ENCODE measurements at regions not wholly inside any gene's neighbourhood (a gene's known extent, or its start where the extent isn't known, plus 50 kb on each side); places are given as distances from the start of the nearest gene placed in this dataset.

DNA sequence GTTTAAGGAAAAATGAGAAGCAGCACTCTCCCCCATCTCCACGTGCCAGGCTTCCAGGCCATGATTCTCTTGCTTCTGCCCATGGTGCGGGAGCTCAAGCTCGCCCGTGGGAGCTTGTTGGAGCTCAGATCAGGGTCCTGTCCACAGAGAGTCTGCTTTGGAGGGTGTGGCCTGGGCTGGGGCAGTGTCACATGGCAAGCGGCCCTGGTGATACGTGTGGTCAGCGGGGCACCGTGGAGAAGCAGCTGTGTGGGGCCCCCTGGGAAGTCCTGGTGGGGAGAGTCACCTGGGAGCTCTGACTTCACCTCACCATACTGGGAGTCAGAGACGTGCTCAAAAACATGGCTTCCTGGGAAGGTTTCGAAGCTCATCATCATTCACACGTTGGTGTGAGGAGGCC is 275.3 kb downstream of the GADD45G start:
- no peak for DNase-seq (ENCODE audit: low read depth in 2 of 2)

DNA sequence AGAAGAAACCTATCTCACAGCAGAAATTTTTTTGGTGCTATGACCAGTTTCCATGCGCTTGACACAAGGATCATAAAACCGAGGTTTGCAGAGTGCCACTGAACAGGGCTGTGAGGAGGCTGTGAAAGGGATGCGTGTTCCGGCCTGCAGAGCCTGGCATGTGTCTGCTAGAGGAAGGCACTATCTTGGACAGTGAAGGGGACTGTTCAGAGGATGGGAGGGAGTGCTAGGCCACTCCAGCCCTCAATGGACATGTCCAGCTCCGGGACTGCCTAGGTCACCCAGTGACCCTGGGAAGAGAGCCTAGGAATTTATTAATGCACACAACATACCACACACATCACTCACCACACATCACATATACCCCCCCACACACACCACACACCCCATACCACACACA is 275.9 kb downstream of the GADD45G start:
- no peak for DNase-seq (ENCODE audit: low read depth in 2 of 2)

GRCh38 chr9:89881431-89881830 is 276.6 kb downstream of the GADD45G start:
- no peak for DNase-seq (ENCODE audit: low read depth in 2 of 2)

- no peak for DNase-seq (ENCODE audit: low read depth in 2 of 2)
These were observed 278.1 kb downstream of the GADD45G start for GRCh38 chr9:89882930-89883361.

DNA sequence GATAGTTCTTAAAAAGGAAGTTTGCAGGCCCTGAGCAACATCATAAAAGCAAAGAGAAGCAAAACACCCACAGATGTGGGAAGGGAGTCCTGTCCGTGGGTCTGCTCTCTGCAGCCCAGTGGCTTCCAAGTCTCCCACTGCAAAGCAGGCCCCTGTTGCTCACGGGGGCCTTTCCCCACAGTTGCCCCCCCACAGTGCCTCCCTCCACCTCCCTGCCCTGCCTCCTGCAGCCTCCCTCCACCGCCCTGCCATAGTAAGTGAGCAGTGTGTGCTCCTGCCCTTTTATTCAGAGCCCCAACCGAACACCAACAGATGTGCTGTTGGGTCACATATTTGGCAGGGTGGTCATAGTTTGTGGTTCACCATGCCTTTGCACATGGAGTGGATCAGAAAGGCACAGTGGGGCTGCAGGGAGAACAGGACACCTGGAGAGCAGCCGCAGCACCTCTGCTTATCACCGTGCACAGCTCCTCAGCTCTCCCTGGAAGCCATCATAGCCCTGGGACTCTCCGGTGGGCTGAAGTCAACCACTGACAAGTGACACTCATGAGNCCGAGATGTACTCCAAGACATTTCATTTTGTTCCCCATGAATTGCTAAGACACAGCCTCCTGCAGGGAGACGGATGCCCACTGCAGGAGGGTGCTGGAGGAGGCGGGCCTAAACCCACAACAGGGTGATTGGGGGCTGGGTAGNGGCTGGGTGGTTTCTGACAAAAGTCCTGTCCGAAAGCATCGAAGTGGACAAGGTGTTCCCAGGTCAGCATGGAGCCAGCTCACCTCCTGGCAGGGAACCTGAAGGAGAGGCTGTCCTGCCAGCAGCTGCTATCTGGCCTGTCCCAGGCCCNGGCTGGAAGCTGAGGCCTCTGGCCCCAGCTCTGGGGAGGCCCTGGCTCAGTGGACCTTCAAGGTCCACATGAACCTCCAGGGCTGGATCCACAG is 278.9 kb downstream of the GADD45G start:
- no peak for DNase-seq (ENCODE audit: low read depth in 2 of 2)

GRCh38 chr9:89884356-89885083 is 279.7 kb downstream of the GADD45G start:
- DNase-seq (ENCODE audit: low read depth in 2 of 2), result no peak

GRCh38 chr9:89885156-89885555 is 280.3 kb downstream of the GADD45G start:
- DNase-seq (ENCODE audit: low read depth in 2 of 2), result no peak

GRCh38 chr9:89886281-89886700 is 281.5 kb downstream of the GADD45G start:
- no peak for DNase-seq (ENCODE audit: low read depth in 2 of 2)

DNA sequence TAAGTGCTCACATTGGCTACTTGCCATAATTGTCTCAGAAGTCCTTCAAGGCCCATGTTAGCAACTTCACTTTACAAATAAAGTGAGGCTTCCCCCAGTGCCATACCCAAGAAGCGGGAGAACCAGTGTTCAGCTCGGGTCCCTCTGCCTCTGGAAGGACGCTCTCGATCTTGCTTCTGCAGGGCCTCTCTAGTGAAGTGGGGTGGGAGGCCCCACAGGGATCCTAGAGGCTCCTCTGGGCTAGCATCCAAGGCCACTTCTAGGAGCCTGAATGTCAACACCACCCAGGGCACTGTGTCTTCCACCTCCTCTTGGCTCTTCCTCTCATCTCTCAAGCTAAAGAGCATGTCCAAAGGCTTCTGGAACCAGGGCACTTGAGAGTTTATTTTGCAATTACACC is 282.5 kb downstream of the GADD45G start:
- no peak for DNase-seq (ENCODE audit: low read depth in 2 of 2)

DNA sequence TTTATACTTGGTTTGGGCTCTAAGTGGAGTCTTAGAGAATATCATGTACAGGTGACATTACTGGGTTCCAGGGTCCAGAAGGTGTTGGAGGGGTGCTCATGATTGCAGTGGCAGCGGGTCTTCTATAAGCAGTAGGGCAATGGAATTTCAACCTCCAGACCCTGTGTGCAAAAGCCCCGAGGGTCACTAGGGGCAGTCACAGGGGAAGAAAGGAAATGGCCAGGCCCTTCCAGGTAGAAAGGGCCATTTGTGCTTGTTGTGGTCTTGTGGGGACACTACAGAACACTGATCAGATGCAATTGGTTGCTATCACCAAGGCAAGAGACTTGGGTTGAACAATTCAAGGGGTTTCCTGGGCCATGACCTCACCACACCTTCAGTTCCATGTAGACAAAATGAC is 283.4 kb downstream of the GADD45G start:
- no peak for DNase-seq (ENCODE audit: low read depth in 2 of 2)

GRCh38 chr9:89888677-89889076 is 283.9 kb downstream of the GADD45G start:
- DNase-seq (ENCODE audit: low read depth in 2 of 2), result no peak

- no peak for DNase-seq (ENCODE audit: low read depth in 2 of 2)
These were observed 285.1 kb downstream of the GADD45G start for GRCh38 chr9:89889865-89890264.

- no peak for DNase-seq (ENCODE audit: low read depth in 2 of 2)
These were observed 285.6 kb downstream of the GADD45G start for GRCh38 chr9:89890326-89890980.

DNA sequence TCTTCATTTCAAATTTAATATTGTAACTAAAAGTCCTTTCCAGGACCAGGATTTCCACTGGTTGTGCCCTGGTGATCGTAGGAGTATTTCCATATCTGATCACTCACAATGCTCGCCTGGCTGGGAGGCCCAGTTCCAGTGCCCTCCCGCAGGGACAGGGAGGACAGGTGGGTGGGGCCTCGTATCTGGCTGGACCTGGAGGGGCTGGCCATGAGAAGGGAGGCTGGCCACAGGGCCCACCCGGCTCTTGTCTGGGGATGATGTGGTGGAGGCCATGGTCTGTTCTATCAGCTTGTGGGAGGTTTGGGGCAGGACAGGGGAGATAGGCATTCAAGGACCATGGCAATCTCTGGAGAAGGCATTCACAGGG is 286.4 kb downstream of the GADD45G start:
- DNase-seq (ENCODE audit: low read depth in 2 of 2), result no peak

DNA sequence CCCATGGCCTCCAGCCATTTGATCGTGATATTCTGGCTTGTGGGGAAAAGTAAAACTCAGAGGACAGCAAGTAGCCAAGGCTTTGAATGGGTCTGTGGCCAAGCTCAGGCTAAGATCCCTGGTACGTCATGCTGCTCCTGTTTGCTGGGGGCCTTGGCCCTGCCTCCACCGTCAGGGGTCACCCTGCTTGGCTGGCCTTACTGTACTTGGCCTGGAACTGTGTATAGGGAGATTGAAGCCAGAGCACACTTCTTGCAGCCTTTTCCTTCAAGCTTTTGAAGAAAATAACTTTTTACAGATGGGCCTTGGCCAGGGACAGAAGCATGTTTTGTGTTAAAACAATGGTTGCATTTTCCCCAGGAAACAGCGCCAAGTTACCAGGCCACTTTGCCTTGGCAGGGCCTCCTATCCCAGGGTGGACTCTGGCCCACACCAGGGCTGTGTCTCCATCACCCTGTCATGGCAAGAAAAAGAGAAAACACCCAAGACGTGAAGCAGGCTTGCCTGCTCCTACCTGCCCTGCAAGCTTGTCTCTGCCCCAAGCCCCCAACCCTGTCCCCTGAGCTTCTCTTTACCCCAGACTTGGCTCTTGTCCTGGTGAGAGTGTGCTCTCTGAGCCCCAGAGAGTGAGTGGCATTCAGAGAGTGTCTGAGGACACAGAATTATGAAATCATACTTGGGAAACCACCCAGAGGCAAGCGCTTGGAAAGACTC is 286.9 kb downstream of the GADD45G start:
- DNase-seq (ENCODE audit: low read depth in 2 of 2), result no peak

- DNase-seq (ENCODE audit: low read depth in 2 of 2), result no peak
These were observed 288.1 kb downstream of the GADD45G start for GRCh38 chr9:89892920-89893319.

GRCh38 chr9:89893886-89894285 is 289.1 kb downstream of the GADD45G start:
- DNase-seq (ENCODE audit: low read depth in 2 of 2), result no peak

- no peak for DNase-seq (ENCODE audit: low read depth in 2 of 2)
These were observed 292.1 kb downstream of the GADD45G start for GRCh38 chr9:89896806-89897340.

GRCh38 chr9:89899573-89899972 is 294.8 kb downstream of the GADD45G start:
- DNase-seq (ENCODE audit: low read depth in 2 of 2), result no peak

GRCh38 chr9:89901920-89902319 is 297.1 kb downstream of the GADD45G start:
- no peak for DNase-seq (ENCODE audit: low read depth in 2 of 2)

GRCh38 chr9:89902450-89903140 is 297.8 kb downstream of the GADD45G start:
- DNase-seq (ENCODE audit: low read depth in 2 of 2), result no peak

Measured in stimulated activated CD4-positive, alpha-beta T cell treated with anti-CD3 and anti-CD28 coated beads, Interleukin-12 subunit alpha, Interleukin-12 subunit beta, amount 100 ng/mL, for 24 hours (primary cell).